Right atrium auricular region (tissue), 2 donors: ENCODE measurements at regions not wholly inside any gene's neighbourhood (a gene's known extent, or its start where the extent isn't known, plus 50 kb on each side); places are given as distances from the start of the nearest gene placed in this dataset.

ENCODE experiments used
- DNase-seq: peaks from one replicate; pipeline ENCODE4 v3.0.0-alpha.2; 2019; ENCODE audit warnings: low spot score
- H3K27ac ChIP-seq, 2 donors: fragments of 200-600 bp; sonication (generic); 1 replicate in 1 of 2; 2 replicates in 1 of 2; pipeline ENCODE4 v1.5.1; 2016 to 2019
- H3K27me3 ChIP-seq, 2 donors: fragments of 200-600 bp; sonication (generic); one replicate each; pipeline versions ENCODE4 v1.5.1 to v1.6.0; 2017 to 2019
- H3K36me3 ChIP-seq: fragments of 200-600 bp; sonication (generic); one replicate; pipeline ENCODE4 v1.5.1; 2016
- H3K4me1 ChIP-seq, 2 donors: fragments of 200-600 bp; sonication (generic); one replicate each; pipeline versions ENCODE4 v1.5.1 to v1.6.0; 2017 to 2019
- H3K4me3 ChIP-seq, 2 donors: fragments of 200-600 bp; sonication (generic); 1 replicate in 1 of 2; 2 replicates in 1 of 2; pipeline ENCODE4 v1.5.1; 2017 to 2019; ENCODE audit warnings: mild to moderate bottlenecking in 1 of 2, moderate library complexity in 1 of 2
- H3K9me3 ChIP-seq, 2 donors: fragments of 200-600 bp; sonication (generic); one replicate each; pipeline ENCODE4 v1.5.1; 2019
- TF ChIP-seq, protein P1 (sequence below), 2 donors: fragments of 200-600 bp; sonication (generic); IDR thresholded peaks; one replicate each; pipeline ENCODE4 v1.5.1; 2019; ENCODE audit warnings: antibody characterized with exemption in 2 of 2

- no peaks in the 10 kb centered on the region for H3K4me1 ChIP-seq
- TF ChIP-seq, protein P1, sequence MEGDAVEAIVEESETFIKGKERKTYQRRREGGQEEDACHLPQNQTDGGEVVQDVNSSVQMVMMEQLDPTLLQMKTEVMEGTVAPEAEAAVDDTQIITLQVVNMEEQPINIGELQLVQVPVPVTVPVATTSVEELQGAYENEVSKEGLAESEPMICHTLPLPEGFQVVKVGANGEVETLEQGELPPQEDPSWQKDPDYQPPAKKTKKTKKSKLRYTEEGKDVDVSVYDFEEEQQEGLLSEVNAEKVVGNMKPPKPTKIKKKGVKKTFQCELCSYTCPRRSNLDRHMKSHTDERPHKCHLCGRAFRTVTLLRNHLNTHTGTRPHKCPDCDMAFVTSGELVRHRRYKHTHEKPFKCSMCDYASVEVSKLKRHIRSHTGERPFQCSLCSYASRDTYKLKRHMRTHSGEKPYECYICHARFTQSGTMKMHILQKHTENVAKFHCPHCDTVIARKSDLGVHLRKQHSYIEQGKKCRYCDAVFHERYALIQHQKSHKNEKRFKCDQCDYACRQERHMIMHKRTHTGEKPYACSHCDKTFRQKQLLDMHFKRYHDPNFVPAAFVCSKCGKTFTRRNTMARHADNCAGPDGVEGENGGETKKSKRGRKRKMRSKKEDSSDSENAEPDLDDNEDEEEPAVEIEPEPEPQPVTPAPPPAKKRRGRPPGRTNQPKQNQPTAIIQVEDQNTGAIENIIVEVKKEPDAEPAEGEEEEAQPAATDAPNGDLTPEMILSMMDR (IDR thresholded peaks at IDR 0.05), result no peak
These were observed 166.6 kb downstream of the NDFIP2 start for GRCh38 chr13:79647533-79647932.

DNA sequence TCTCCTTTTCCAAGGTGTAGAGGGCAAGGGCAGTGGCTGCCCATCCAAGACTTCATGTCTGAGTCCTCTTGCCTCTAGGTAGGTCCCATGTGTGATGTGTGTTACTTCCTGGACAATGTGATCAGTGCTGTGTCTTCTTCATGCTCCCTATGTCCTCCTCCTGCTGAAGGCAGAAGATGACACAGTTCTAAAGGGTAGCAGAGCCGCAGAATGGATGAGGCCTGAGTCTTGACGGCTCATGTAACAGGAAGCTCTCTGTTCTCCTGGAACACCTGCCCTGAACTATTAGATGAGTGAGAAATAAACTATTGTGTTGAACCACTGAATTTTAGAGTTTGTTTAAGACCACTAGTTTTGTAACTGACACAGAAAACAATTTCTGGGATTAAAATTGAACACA, 165.9 kb downstream of the NDFIP2 start:
- H3K4me1 ChIP-seq, result no peaks in the 10 kb centered on the region
- DNase-seq, result no peak
- H3K4me3 ChIP-seq, result no peak overlapping the region
- H3K9me3 ChIP-seq, result no peaks in the 10 kb centered on the region
- TF ChIP-seq, protein P1 (IDR thresholded peaks at IDR 0.05), result no peak
- no peaks in the 10 kb centered on the region for H3K27me3 ChIP-seq
- H3K27ac ChIP-seq, result no peak overlapping the region
- no peaks in the 10 kb centered on the region for H3K36me3 ChIP-seq

More at GRCh38 chr13:79647533-79647932, 166.6 kb downstream of the NDFIP2 start:
- Histone ChIP-seq H3K4me3 (no peak overlapping the region), H3K27ac (no peak overlapping the region), H3K36me3 (no peaks in the 10 kb centered on the region), H3K9me3 (no peaks in the 10 kb centered on the region), H3K27me3 (no peaks in the 10 kb centered on the region)
- DNase-seq, result no peak

GRCh38 chr13:79645569-79645968, 164.6 kb downstream of the NDFIP2 start:
- DNase-seq, result no peak
- no peaks in the 10 kb centered on the region for H3K9me3 ChIP-seq
- no peaks in the 10 kb centered on the region for H3K36me3 ChIP-seq
- TF ChIP-seq, protein P1 (IDR thresholded peaks at IDR 0.05), result no peak
- no peaks in the 10 kb centered on the region for H3K27me3 ChIP-seq
- no peak overlapping the region for H3K4me3 ChIP-seq
- no peaks in the 10 kb centered on the region for H3K4me1 ChIP-seq
- no peak overlapping the region for H3K27ac ChIP-seq

DNA sequence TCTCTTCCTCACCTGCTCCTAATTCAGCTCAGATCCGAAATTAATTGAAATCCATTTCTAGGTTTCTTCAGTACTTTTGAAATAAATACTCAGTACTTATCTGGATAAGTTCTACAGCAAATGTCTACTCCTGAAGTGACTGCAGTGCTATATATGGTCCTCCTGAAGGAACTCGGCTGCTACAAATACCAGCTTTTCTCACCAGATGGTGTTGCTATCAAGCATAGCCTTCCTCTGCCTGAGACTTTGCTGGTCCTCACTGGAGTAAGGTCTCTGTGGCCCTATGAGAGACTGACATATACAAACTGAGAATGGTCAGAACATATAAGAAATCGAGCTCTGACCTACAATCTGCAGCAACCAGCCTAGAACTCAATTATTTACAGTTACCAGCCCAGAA, 161.6 kb downstream of the NDFIP2 start:
- TF ChIP-seq, protein P1 (IDR thresholded peaks at IDR 0.05), result peak in 1 of 2 donors; percentile 43
- H3K4me1 ChIP-seq, result no peaks in the 10 kb centered on the region
- H3K9me3 ChIP-seq, result no peaks in the 10 kb centered on the region
- H3K27me3 ChIP-seq, result no peaks in the 10 kb centered on the region
- no peak overlapping the region for H3K27ac ChIP-seq
- no peak overlapping the region for H3K4me3 ChIP-seq
- H3K36me3 ChIP-seq, result no peaks in the 10 kb centered on the region
- no peak for DNase-seq

DNA sequence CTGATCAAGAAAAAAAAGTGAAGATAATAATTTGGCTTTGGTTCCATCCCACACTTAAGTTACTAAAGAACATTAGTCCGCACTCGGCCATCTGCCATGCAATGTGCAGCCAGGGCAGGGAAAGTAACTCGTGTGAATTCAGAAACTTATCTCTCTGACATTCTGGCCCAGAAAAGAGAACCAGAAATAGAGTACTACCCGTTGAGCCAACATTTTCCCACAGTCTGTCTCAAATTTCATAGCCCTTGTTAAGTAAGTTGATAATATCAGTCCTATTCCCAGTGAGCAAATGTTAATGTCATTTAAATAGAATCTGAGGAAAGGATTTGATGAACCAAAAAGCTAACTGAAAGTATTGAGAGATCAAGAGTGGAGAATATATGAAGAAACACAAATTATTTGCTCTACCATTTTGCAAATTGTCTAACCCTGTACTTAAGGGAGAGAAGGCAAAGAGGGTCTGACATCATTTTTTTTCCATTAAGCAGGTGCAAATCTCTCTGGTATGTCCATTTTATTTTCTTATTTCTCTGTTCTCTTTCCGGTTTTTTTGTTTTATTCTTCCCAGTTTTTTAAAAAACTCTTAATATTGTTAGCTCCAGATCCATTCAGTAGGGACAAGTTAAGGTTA, 156.3 kb downstream of the NDFIP2 start:
- H3K9me3 ChIP-seq, result no peaks in the 10 kb centered on the region
- H3K27me3 ChIP-seq, result no peaks in the 10 kb centered on the region
- no peaks in the 10 kb centered on the region for H3K36me3 ChIP-seq
- H3K4me3 ChIP-seq, result peak overlapping the region; percentile 24 to 35
- H3K27ac ChIP-seq, result peak overlapping the region; percentile 57 to 86
- DNase-seq, result no peak
- TF ChIP-seq, protein P1 (IDR thresholded peaks at IDR 0.05), result no peak
- no peaks in the 10 kb centered on the region for H3K4me1 ChIP-seq
